ENCODE measurements at regions not wholly inside any gene's neighbourhood (a gene's known extent, or its start where the extent isn't known, plus 50 kb on each side); places are given as distances from the start of the nearest gene placed in this dataset.
A peak's percentile ranks its signal among the peaks of the same experiment; 100 is the strongest.

- no CpG with 5 or more reads among the region's 4 CpGs for WGBS (ENCODE audit: extremely low coverage, insufficient coverage, low lambda C conversion rate)
- no peak overlapping the region for H2BK15ac ChIP-seq (replicated peaks; ENCODE audit: low read depth)
- H3K4me2 ChIP-seq (ENCODE audit: low read length) = no peak overlapping the region
- no peak overlapping the region for H3K56ac ChIP-seq (ENCODE audit: low read length)
- H2BK5ac ChIP-seq (ENCODE audit: low read length) = no peak overlapping the region
- H3K79me2 ChIP-seq (ENCODE audit: control insufficient read depth, insufficient read depth, low read length) = no peaks in the 10 kb centered on the region
- H4K8ac ChIP-seq (ENCODE audit: low read depth, low read length) = no peak overlapping the region
- no peaks in the 10 kb centered on the region for H3K36me3 ChIP-seq (ENCODE audit: control insufficient read depth, insufficient read depth, low read length)
- no peak overlapping the region for H4K5ac ChIP-seq (ENCODE audit: low read length)
- no peak overlapping the region for H3K4me3 ChIP-seq (ENCODE audit: low read length)
- H3K27me3 ChIP-seq (ENCODE audit: insufficient read depth, low read length, poor library complexity) = no peaks in the 10 kb centered on the region
- H2BK120ac ChIP-seq (ENCODE audit: low read depth, low read length) = no peak overlapping the region
- H3K18ac ChIP-seq (ENCODE audit: low read length) = no peak overlapping the region
- no peak overlapping the region for H3K9ac ChIP-seq (ENCODE audit: low read length)
- H3K4ac ChIP-seq (ENCODE audit: low read depth, low read length) = no peak overlapping the region
- peak; percentile 48 for DNase-seq
- H3K27ac ChIP-seq (ENCODE audit: low read depth, low read length) = no peak overlapping the region
- H3K4me1 ChIP-seq (ENCODE audit: control insufficient read depth, low read depth, low read length) = no peaks in the 10 kb centered on the region
- no peak overlapping the region for H3K23ac ChIP-seq (ENCODE audit: low read length)
- H3K79me1 ChIP-seq (ENCODE audit: low read length) = no peaks in the 10 kb centered on the region
- no peak overlapping the region for H2AK5ac ChIP-seq (ENCODE audit: low read length)
Observed at GRCh38 chr13:50318887-50319286, 303.6 kb downstream of the KCNRG start.

- Histone ChIP-seq H3K36me3 (ENCODE audit: control insufficient read depth, insufficient read depth, low read length) (no peaks in the 10 kb centered on the region), H3K79me2 (ENCODE audit: control insufficient read depth, insufficient read depth, low read length) (no peaks in the 10 kb centered on the region), H3K79me1 (ENCODE audit: low read length) (no peaks in the 10 kb centered on the region), H3K4me2 (ENCODE audit: low read length) (no peak overlapping the region), H3K9ac (ENCODE audit: low read length) (no peak overlapping the region), H2BK5ac (ENCODE audit: low read length) (no peak overlapping the region), H2BK15ac (replicated peaks; ENCODE audit: low read depth) (no peak overlapping the region), H2AK5ac (ENCODE audit: low read length) (no peak overlapping the region), H3K4ac (ENCODE audit: low read depth, low read length) (no peak overlapping the region), H3K18ac (ENCODE audit: low read length) (no peak overlapping the region), H3K23ac (ENCODE audit: low read length) (no peak overlapping the region), H3K27me3 (ENCODE audit: insufficient read depth, low read length, poor library complexity) (no peaks in the 10 kb centered on the region), H3K4me1 (ENCODE audit: control insufficient read depth, low read depth, low read length) (no peaks in the 10 kb centered on the region), H3K56ac (ENCODE audit: low read length) (no peak overlapping the region), H2BK120ac (ENCODE audit: low read depth, low read length) (no peak overlapping the region), H3K4me3 (ENCODE audit: low read length) (no peak overlapping the region), H4K8ac (ENCODE audit: low read depth, low read length) (no peak overlapping the region), H3K27ac (ENCODE audit: low read depth, low read length) (no peak overlapping the region), H4K5ac (ENCODE audit: low read length) (no peak overlapping the region)
- DNase-seq = no peak
- no CpG with 5 or more reads among the region's 2 CpGs for WGBS (ENCODE audit: extremely low coverage, insufficient coverage, low lambda C conversion rate)
Observed at GRCh38 chr13:50319635-50320255, 304.5 kb downstream of the KCNRG start.

DNA sequence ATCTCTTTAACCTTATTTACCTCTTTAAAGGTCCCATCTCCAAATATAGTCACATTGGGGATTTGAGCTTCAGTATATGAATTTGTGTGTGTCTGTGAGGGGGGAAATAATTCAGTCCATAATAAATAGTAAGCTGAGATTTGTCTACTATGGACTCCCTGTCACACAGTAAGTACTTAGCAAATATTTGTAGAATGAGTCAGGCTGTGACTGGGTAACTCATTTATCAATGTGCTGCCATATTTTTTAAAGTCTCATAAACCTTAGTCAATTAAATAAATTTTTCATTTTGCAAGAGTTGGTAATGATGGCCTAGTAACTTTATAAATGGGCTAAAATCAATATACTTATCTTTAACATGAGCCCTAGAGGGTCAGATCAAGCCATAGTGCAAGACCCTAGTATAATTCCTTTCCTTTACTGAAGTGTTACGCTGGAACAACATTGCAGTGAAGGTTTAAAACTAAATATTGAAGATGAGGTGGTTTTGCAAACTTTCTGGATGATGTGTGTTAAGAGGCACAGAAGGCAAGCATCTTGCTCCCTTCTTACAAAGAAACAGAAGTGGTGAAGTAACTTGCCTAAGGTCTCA is 305.1 kb downstream of the KCNRG start:
- no CpG with 5 or more reads among the region's 1 CpG for WGBS (ENCODE audit: extremely low coverage, insufficient coverage, low lambda C conversion rate)

GRCh38 chr13:50322006-50322405 is 306.8 kb downstream of the KCNRG start:
- Histone ChIP-seq H3K36me3 (ENCODE audit: control insufficient read depth, insufficient read depth, low read length) (no peaks in the 10 kb centered on the region), H3K27ac (ENCODE audit: low read depth, low read length) (no peak overlapping the region), H3K18ac (ENCODE audit: low read length) (no peak overlapping the region), H3K79me2 (ENCODE audit: control insufficient read depth, insufficient read depth, low read length) (no peaks in the 10 kb centered on the region), H3K4me3 (ENCODE audit: low read length) (no peak overlapping the region), H3K4me1 (ENCODE audit: control insufficient read depth, low read depth, low read length) (no peaks in the 10 kb centered on the region), H4K8ac (ENCODE audit: low read depth, low read length) (no peak overlapping the region), H3K4ac (ENCODE audit: low read depth, low read length) (no peak overlapping the region), H4K5ac (ENCODE audit: low read length) (no peak overlapping the region), H2BK15ac (replicated peaks; ENCODE audit: low read depth) (no peak overlapping the region), H3K9ac (ENCODE audit: low read length) (no peak overlapping the region), H2AK5ac (ENCODE audit: low read length) (no peak overlapping the region), H3K27me3 (ENCODE audit: insufficient read depth, low read length, poor library complexity) (no peaks in the 10 kb centered on the region), H3K79me1 (ENCODE audit: low read length) (no peaks in the 10 kb centered on the region), H3K23ac (ENCODE audit: low read length) (no peak overlapping the region), H3K56ac (ENCODE audit: low read length) (no peak overlapping the region), H3K4me2 (ENCODE audit: low read length) (no peak overlapping the region), H2BK120ac (ENCODE audit: low read depth, low read length) (no peak overlapping the region), H2BK5ac (ENCODE audit: low read length) (no peak overlapping the region)
- no CpG with 5 or more reads among the region's 3 CpGs for WGBS (ENCODE audit: extremely low coverage, insufficient coverage, low lambda C conversion rate)
- no peak for DNase-seq

More for the DNA sequence above, 305.1 kb downstream of the KCNRG start:
- no peak overlapping the region for H3K4ac ChIP-seq (ENCODE audit: low read depth, low read length)
- no peak overlapping the region for H4K8ac ChIP-seq (ENCODE audit: low read depth, low read length)
- H2AK5ac ChIP-seq (ENCODE audit: low read length) = no peak overlapping the region
- no peaks in the 10 kb centered on the region for H3K79me2 ChIP-seq (ENCODE audit: control insufficient read depth, insufficient read depth, low read length)
- no peak overlapping the region for H3K56ac ChIP-seq (ENCODE audit: low read length)
- no peak overlapping the region for H3K18ac ChIP-seq (ENCODE audit: low read length)
- no peak overlapping the region for H3K4me2 ChIP-seq (ENCODE audit: low read length)
- no peaks in the 10 kb centered on the region for H3K36me3 ChIP-seq (ENCODE audit: control insufficient read depth, insufficient read depth, low read length)
- H3K79me1 ChIP-seq (ENCODE audit: low read length) = no peaks in the 10 kb centered on the region
- no peak overlapping the region for H2BK120ac ChIP-seq (ENCODE audit: low read depth, low read length)
- H4K5ac ChIP-seq (ENCODE audit: low read length) = no peak overlapping the region
- H3K4me1 ChIP-seq (ENCODE audit: control insufficient read depth, low read depth, low read length) = no peaks in the 10 kb centered on the region
- no peak for DNase-seq
- H2BK5ac ChIP-seq (ENCODE audit: low read length) = no peak overlapping the region
- no peak overlapping the region for H3K9ac ChIP-seq (ENCODE audit: low read length)
- H3K4me3 ChIP-seq (ENCODE audit: low read length) = no peak overlapping the region
- no peak overlapping the region for H3K27ac ChIP-seq (ENCODE audit: low read depth, low read length)
- H3K23ac ChIP-seq (ENCODE audit: low read length) = no peak overlapping the region
- H3K27me3 ChIP-seq (ENCODE audit: insufficient read depth, low read length, poor library complexity) = no peaks in the 10 kb centered on the region
- H2BK15ac ChIP-seq (replicated peaks; ENCODE audit: low read depth) = no peak overlapping the region

DNA sequence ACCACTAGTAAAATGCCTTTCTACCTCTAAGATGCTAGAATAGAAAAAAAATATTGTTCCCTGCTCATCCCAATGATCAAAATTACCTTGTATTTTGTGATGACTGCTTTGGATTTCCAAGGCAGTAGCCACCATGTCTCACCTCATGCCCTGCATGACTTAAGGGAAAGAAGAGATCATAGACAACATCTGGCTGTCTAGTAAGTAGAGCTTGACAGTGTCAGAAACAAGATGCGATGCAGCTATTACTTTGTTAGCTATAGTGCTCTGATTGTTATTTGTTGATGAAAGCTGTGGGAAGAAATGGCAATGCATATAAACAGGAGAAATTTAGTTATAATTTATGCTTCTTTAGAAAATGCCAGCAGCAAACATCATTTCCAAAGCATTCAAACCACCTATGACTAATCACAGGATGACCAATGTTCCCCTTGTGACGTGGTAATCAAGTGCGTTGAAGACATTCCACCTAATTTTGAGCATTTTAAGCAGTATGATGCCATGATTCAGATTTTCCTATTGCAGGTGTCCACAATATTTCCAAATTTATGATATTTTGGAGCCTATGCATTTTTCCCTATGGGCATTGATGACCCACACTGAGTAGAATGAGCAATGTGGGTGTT is 308.3 kb downstream of the KCNRG start:
- H3K79me2 ChIP-seq (ENCODE audit: control insufficient read depth, insufficient read depth, low read length) = no peaks in the 10 kb centered on the region
- H3K27me3 ChIP-seq (ENCODE audit: insufficient read depth, low read length, poor library complexity) = no peaks in the 10 kb centered on the region
- H3K9ac ChIP-seq (ENCODE audit: low read length) = no peak overlapping the region
- H2AK5ac ChIP-seq (ENCODE audit: low read length) = no peak overlapping the region
- DNase-seq = no peak
- no peaks in the 10 kb centered on the region for H3K79me1 ChIP-seq (ENCODE audit: low read length)
- no peaks in the 10 kb centered on the region for H3K4me1 ChIP-seq (ENCODE audit: control insufficient read depth, low read depth, low read length)
- no peak overlapping the region for H4K5ac ChIP-seq (ENCODE audit: low read length)
- no peak overlapping the region for H3K27ac ChIP-seq (ENCODE audit: low read depth, low read length)
- peak overlapping the region; percentile 56 for H4K8ac ChIP-seq (ENCODE audit: low read depth, low read length)
- no peak overlapping the region for H2BK120ac ChIP-seq (ENCODE audit: low read depth, low read length)
- H3K56ac ChIP-seq (ENCODE audit: low read length) = no peak overlapping the region
- H2BK15ac ChIP-seq (replicated peaks; ENCODE audit: low read depth) = no peak overlapping the region
- H3K18ac ChIP-seq (ENCODE audit: low read length) = no peak overlapping the region
- H3K23ac ChIP-seq (ENCODE audit: low read length) = no peak overlapping the region
- no peak overlapping the region for H3K4ac ChIP-seq (ENCODE audit: low read depth, low read length)
- no peak overlapping the region for H3K4me3 ChIP-seq (ENCODE audit: low read length)
- no peak overlapping the region for H3K4me2 ChIP-seq (ENCODE audit: low read length)
- no CpG with 5 or more reads among the region's 3 CpGs for WGBS (ENCODE audit: extremely low coverage, insufficient coverage, low lambda C conversion rate)
- H2BK5ac ChIP-seq (ENCODE audit: low read length) = no peak overlapping the region
- H3K36me3 ChIP-seq (ENCODE audit: control insufficient read depth, insufficient read depth, low read length) = no peaks in the 10 kb centered on the region
